H9 (cell line): ENCODE measurements at regions not wholly inside any gene's neighbourhood (a gene's known extent, or its start where the extent isn't known, plus 50 kb on each side); places are given as distances from the start of the nearest gene placed in this dataset.

ENCODE experiments used
- DNase-seq: peaks from one replicate; pipeline ENCODE4 v3.0.0-alpha.2; 2017
- H2AFZ ChIP-seq: one replicate; pipeline ENCODE4 v1.6.1; 2013; ENCODE audit warnings: mild to moderate bottlenecking, low read length, control low read depth, moderate library complexity
- H2AK5ac ChIP-seq: 2 replicates; pipeline ENCODE4 v1.6.1; 2013; ENCODE audit warnings: low read length, control low read depth, mixed read lengths; ENCODE audit not compliant: insufficient read length
- H2BK120ac ChIP-seq: one replicate; pipeline ENCODE4 v1.6.1; 2013; ENCODE audit warnings: low read depth, mild to moderate bottlenecking, low read length, control low read depth, inconsistent platforms; ENCODE audit not compliant: poor library complexity, severe bottlenecking
- H2BK12ac ChIP-seq: 2 replicates; pipeline ENCODE4 v1.6.1; 2013; ENCODE audit warnings: low read length, control low read depth, mixed read lengths, low read depth; ENCODE audit not compliant: insufficient read length
- H2BK15ac ChIP-seq: 2 replicates; pipeline ENCODE4 v1.6.1; 2013; ENCODE audit warnings: low read depth, low read length, control low read depth
- H2BK20ac ChIP-seq: one replicate; pipeline ENCODE4 v1.6.1; 2013; ENCODE audit warnings: low read depth, mild to moderate bottlenecking, low read length, control low read depth, inconsistent platforms; ENCODE audit not compliant: poor library complexity, severe bottlenecking
- H2BK5ac ChIP-seq: 2 replicates; pipeline ENCODE4 v1.6.1; 2013; ENCODE audit warnings: low read length, control low read depth, mixed read lengths; ENCODE audit not compliant: insufficient read length
- H3K14ac ChIP-seq: 2 replicates; pipeline ENCODE4 v1.6.1; 2013; ENCODE audit warnings: low read length, control low read depth; ENCODE audit not compliant: insufficient read depth
- H3K18ac ChIP-seq: 2 replicates; pipeline ENCODE4 v1.6.1; 2013; ENCODE audit warnings: low read depth, mild to moderate bottlenecking, mixed read lengths, low read length, control low read depth; ENCODE audit not compliant: insufficient read length
- H3K23ac ChIP-seq: 2 replicates; pipeline ENCODE4 v1.6.1; 2013; ENCODE audit warnings: low read length, control low read depth, mixed read lengths, low read depth; ENCODE audit not compliant: insufficient read length
- H3K23me2 ChIP-seq: 2 replicates; pipeline ENCODE4 v1.6.1; 2013; ENCODE audit warnings: low read depth, mild to moderate bottlenecking, mixed read lengths, low read length, control low read depth; ENCODE audit not compliant: insufficient read length, poor library complexity, severe bottlenecking
- H3K27ac ChIP-seq: 2 replicates; pipeline ENCODE4 v1.5.1; 2013; ENCODE audit warnings: low read length, control low read depth, mixed read lengths, low read depth; ENCODE audit not compliant: insufficient read length
- H3K27me3 ChIP-seq: 2 replicates; pipeline ENCODE4 v1.6.1; 2013; ENCODE audit warnings: low read length, control low read depth, inconsistent platforms; ENCODE audit not compliant: insufficient read depth
- H3K4ac ChIP-seq: 2 replicates; pipeline ENCODE4 v1.6.1; 2013; ENCODE audit warnings: low read depth, mild to moderate bottlenecking, control low read depth, inconsistent platforms, low read length, moderate library complexity
- H3K4me1 ChIP-seq: 2 replicates; pipeline ENCODE4 v1.6.1; 2013; ENCODE audit warnings: low read length, control low read depth, inconsistent platforms; ENCODE audit not compliant: insufficient read depth
- H3K4me2 ChIP-seq: 2 replicates; pipeline ENCODE4 v1.6.1; 2013; ENCODE audit warnings: low read length, control low read depth, mixed read lengths; ENCODE audit not compliant: insufficient read length, insufficient read depth
- H3K56ac ChIP-seq: 2 replicates; pipeline ENCODE4 v1.6.1; 2013; ENCODE audit warnings: low read depth, mild to moderate bottlenecking, mixed read lengths, low read length, control low read depth; ENCODE audit not compliant: insufficient read length
- H3K79me1 ChIP-seq: 2 replicates; pipeline ENCODE4 v1.6.1; 2013; ENCODE audit warnings: low read depth, mild to moderate bottlenecking, moderate library complexity, low read length, control low read depth, inconsistent platforms; ENCODE audit not compliant: insufficient read depth, poor library complexity, severe bottlenecking
- H3K79me2 ChIP-seq: 2 replicates; pipeline ENCODE4 v1.6.1; 2013; ENCODE audit warnings: low read length, control low read depth, inconsistent platforms; ENCODE audit not compliant: insufficient read depth
- H3K9ac ChIP-seq: 2 replicates; pipeline ENCODE4 v1.6.1; 2013; ENCODE audit warnings: low read length, control low read depth, mixed read lengths; ENCODE audit not compliant: insufficient read length; ENCODE audit errors: extremely low read depth
- H3K9me3 ChIP-seq: one replicate; pipeline ENCODE4 v1.6.1; 2013; ENCODE audit warnings: low read depth, low read length, inconsistent platforms; ENCODE audit not compliant: control insufficient read depth
- H3T11ph ChIP-seq: one replicate; pipeline ENCODE4 v1.6.1; 2013; ENCODE audit warnings: mild to moderate bottlenecking, low read length, control low read depth, inconsistent platforms
- H4K20me1 ChIP-seq: one replicate; pipeline ENCODE4 v1.6.1; 2013; ENCODE audit not compliant: control insufficient read depth, insufficient read length, insufficient read depth
- H4K5ac ChIP-seq: 2 replicates; pipeline ENCODE4 v1.6.1; 2013; ENCODE audit warnings: low read depth, mild to moderate bottlenecking, mixed read lengths, low read length, control low read depth; ENCODE audit not compliant: insufficient read length
- H4K8ac ChIP-seq: replicated peaks from 2 replicates; pipeline ENCODE4 v1.6.1; 2013; ENCODE audit warnings: low read length, control low read depth, mixed read lengths, low read depth; ENCODE audit not compliant: insufficient read length
- H4K91ac ChIP-seq: 2 replicates; pipeline ENCODE4 v1.6.1; 2013; ENCODE audit warnings: low read depth, mild to moderate bottlenecking, moderate library complexity, mixed read lengths, low read length, control low read depth; ENCODE audit not compliant: insufficient read length
- H3K27ac Mint-ChIP-seq, 3 experiments: 2 replicates in 2 of 3; 3 replicates in 1 of 3; pipeline ENCODE4 v1.8.0; 2020 to 2021; ENCODE audit warnings: mixed read lengths in 3 of 3, mild to moderate bottlenecking in 1 of 3, moderate library complexity in 1 of 3
- H3K27me3 Mint-ChIP-seq: 2 replicates; pipeline ENCODE4 v1.8.0; 2021; ENCODE audit warnings: low read depth, mild to moderate bottlenecking, moderate library complexity, mixed read lengths
- H3K36me3 Mint-ChIP-seq, 3 experiments: 2 replicates in 2 of 3; 3 replicates in 1 of 3; pipeline ENCODE4 v1.8.0; 2020 to 2021; ENCODE audit warnings: low read depth in 3 of 3, mixed read lengths in 3 of 3; ENCODE audit not compliant: insufficient read depth in 1 of 3
- H3K4me1 Mint-ChIP-seq, 2 experiments: 2 replicates each; pipeline ENCODE4 v1.8.0; 2020; ENCODE audit warnings: mixed read lengths in 2 of 2
- H3K4me3 Mint-ChIP-seq, 2 experiments: 2 replicates in 1 of 2; 3 replicates in 1 of 2; pipeline ENCODE4 v1.8.0; 2020 to 2021; ENCODE audit warnings: mild to moderate bottlenecking in 2 of 2, mixed read lengths in 2 of 2, moderate library complexity in 1 of 2
- H3K9me3 Mint-ChIP-seq, 2 experiments: 2 replicates in 1 of 2; 3 replicates in 1 of 2; pipeline ENCODE4 v1.8.0; 2020; ENCODE audit warnings: mild to moderate bottlenecking in 2 of 2, mixed read lengths in 2 of 2, moderate library complexity in 1 of 2
- WGBS: extraction: QIAGEN DNeasy Blood & Tissue Kit; methylation state at CpG from one replicate; pipeline ENCODE4 v1.1.7; 2013; ENCODE audit warnings: missing lambda C conversion rate, low lambda C conversion rate, mixed read lengths; ENCODE audit not compliant: insufficient read length; ENCODE audit errors: extremely low coverage; 5-methylcytosine and 5-hydroxymethylcytosine counted together
- TF ChIP-seq, protein P1 (sequence below): fragments of 200-600 bp; sonication (generic); conservative IDR thresholded peaks from 3 replicates; pipeline ENCODE4 v1.8.0; 2021; ENCODE audit warnings: antibody characterized with exemption, mild to moderate bottlenecking

DNA sequence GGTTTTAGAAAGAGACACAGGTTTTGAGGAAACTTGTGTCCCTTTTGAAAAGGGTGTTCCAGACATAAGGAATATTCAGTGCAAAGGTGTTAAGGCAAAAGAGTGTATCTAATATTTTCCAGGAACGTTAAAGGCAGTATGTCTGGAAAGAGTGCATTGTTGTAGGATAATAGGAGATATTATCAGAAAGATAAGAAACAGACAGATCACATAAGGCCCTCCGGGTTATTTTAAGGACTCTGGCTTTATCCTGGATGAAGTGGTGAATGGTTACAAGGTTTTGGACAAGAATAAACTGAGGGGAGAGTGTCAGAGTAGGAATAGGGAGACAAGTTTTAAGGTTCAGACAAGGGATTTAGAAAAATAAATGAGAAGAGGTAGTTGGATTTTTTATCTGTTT, 493.7 kb upstream of the GRM7 start:
- H3K9ac ChIP-seq: no peak overlapping the region
- TF ChIP-seq, protein P1, sequence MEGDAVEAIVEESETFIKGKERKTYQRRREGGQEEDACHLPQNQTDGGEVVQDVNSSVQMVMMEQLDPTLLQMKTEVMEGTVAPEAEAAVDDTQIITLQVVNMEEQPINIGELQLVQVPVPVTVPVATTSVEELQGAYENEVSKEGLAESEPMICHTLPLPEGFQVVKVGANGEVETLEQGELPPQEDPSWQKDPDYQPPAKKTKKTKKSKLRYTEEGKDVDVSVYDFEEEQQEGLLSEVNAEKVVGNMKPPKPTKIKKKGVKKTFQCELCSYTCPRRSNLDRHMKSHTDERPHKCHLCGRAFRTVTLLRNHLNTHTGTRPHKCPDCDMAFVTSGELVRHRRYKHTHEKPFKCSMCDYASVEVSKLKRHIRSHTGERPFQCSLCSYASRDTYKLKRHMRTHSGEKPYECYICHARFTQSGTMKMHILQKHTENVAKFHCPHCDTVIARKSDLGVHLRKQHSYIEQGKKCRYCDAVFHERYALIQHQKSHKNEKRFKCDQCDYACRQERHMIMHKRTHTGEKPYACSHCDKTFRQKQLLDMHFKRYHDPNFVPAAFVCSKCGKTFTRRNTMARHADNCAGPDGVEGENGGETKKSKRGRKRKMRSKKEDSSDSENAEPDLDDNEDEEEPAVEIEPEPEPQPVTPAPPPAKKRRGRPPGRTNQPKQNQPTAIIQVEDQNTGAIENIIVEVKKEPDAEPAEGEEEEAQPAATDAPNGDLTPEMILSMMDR: no peak
- H4K91ac ChIP-seq: no peak overlapping the region
- no peak overlapping the region for H2BK15ac ChIP-seq
- no peaks in the 10 kb centered on the region for H3K79me1 ChIP-seq
- H3K27me3 Mint-ChIP-seq: no peaks in the 10 kb centered on the region
- H2BK20ac ChIP-seq: no peak overlapping the region
- H3K18ac ChIP-seq: no peak overlapping the region
- H2BK120ac ChIP-seq: no peak overlapping the region
- no peak overlapping the region for H3K4me3 Mint-ChIP-seq
- H2AFZ ChIP-seq: no peak overlapping the region
- whole genome bisulfite sequencing: no CpG with 5 or more reads among the region's 2 CpGs
- H4K5ac ChIP-seq: no peak overlapping the region
- no peak overlapping the region for H3K27ac ChIP-seq
- H3K14ac ChIP-seq: no peak overlapping the region
- peaks cover 6 to 7% of the 10 kb centered on the region in 2 experiments for H3K4me1 Mint-ChIP-seq
- no peaks in the 10 kb centered on the region for H3K9me3 ChIP-seq
- no peak overlapping the region for H3K4ac ChIP-seq
- no peak overlapping the region for H3K23ac ChIP-seq
- DNase-seq: no peak
- no peak overlapping the region for H3T11ph ChIP-seq
- H4K20me1 ChIP-seq: no peaks in the 10 kb centered on the region
- no peak overlapping the region for H4K8ac ChIP-seq
- H2BK5ac ChIP-seq: no peak overlapping the region
- no peak overlapping the region for H3K27ac Mint-ChIP-seq
- H2AK5ac ChIP-seq: no peak overlapping the region
- H3K23me2 ChIP-seq: no peaks in the 10 kb centered on the region
- H3K4me2 ChIP-seq: no peak overlapping the region
- no peak overlapping the region for H2BK12ac ChIP-seq
- peaks cover 11 to 12% of the 10 kb centered on the region in 2 experiments for H3K9me3 Mint-ChIP-seq
- no peaks in the 10 kb centered on the region for H3K27me3 ChIP-seq
- H3K79me2 ChIP-seq: no peaks in the 10 kb centered on the region
- H3K4me1 ChIP-seq: no peaks in the 10 kb centered on the region; the same call in 1 of the 2 replicates
- no peak overlapping the region for H3K56ac ChIP-seq
- peaks cover 0 to 14% (median 11%) of the 10 kb centered on the region in 3 experiments; a peak in 4 of 7 replicates for H3K36me3 Mint-ChIP-seq
